Esophagus squamous epithelium (tissue), 5 donors: ENCODE measurements at regions not wholly inside any gene's neighbourhood (a gene's known extent, or its start where the extent isn't known, plus 50 kb on each side); places are given as distances from the start of the nearest gene placed in this dataset.
"Not testable (repeated sequence)": the region's sequence is repeated elsewhere in the genome, so short reads cannot be mapped to it uniquely, and the experiment has no call there.

Experiments used
- DNase-seq: peaks from one replicate; lab custom pipeline; 2025; lab: John Stamatoyannopoulos, UW
- H3K27ac ChIP-seq, 4 donors: fragments of 200-600 bp; sonication (generic); one replicate each; pipeline ENCODE4 v1.5.1; 2016 to 2019; ENCODE audit warnings: mild to moderate bottlenecking in 1 of 4
- H3K27me3 ChIP-seq, 4 donors: fragments of 200-600 bp; sonication (generic); 1 replicate in 3 of 4; 2 replicates in 1 of 4; pipeline versions ENCODE4 v1.5.1 to v1.6.0; 2017 to 2021; ENCODE audit warnings: antibody characterized with exemption in 1 of 4
- H3K36me3 ChIP-seq, 3 donors: fragments of 200-600 bp; sonication (generic); one replicate each; pipeline ENCODE4 v1.5.1; 2016 to 2019
- H3K4me1 ChIP-seq, 3 donors: fragments of 200-600 bp; sonication (generic); one replicate each; pipeline ENCODE4 v1.5.1; 2017 to 2019
- H3K4me3 ChIP-seq, 4 donors: fragments of 200-600 bp; sonication (generic); 1 replicate in 3 of 4; 2 replicates in 1 of 4; pipeline ENCODE4 v1.5.1; 2016 to 2019; ENCODE audit warnings: mild to moderate bottlenecking in 2 of 4, moderate library complexity in 1 of 4
- H3K9me3 ChIP-seq, 3 donors: fragments of 200-600 bp; sonication (generic); one replicate each; pipeline ENCODE4 v1.5.1; 2016 to 2019
- CTCF ChIP-seq, 6 experiments: fragments of 450-650 bp in 4 of 6; fragments of 200-600 bp in 2 of 6; sonication (generic) in 2 of 6; IDR thresholded peaks; one replicate each; pipeline ENCODE4 v1.5.1; 2016 to 2019; ENCODE audit warnings: antibody characterized with exemption in 6 of 6, mild to moderate bottlenecking in 4 of 6, moderate library complexity in 4 of 6
- POLR2A ChIP-seq, 4 donors: fragments of 450-650 bp; IDR thresholded peaks; one replicate each; pipeline ENCODE4 v1.6.1; 2017; ENCODE audit warnings: antibody characterized with exemption in 4 of 4, mild to moderate bottlenecking in 4 of 4, moderate library complexity in 3 of 4
- WGBS, 2 donors: methylation state at CpG; one replicate each; pipeline ENCODE4 v1.1.5; 2018; 5-methylcytosine and 5-hydroxymethylcytosine counted together
- intact Hi-C: fragments of 100-400 bp; cut with DNase I; formaldehyde crosslinking; loops from one replicate; pipeline ENCODE4 v1.15.0; 2022
- donor health status: DM: yes; HTN: yes; CAD: no.

- H3K9me3 ChIP-seq = no peaks in the 10 kb centered on the region
- WGBS, 2 donors = 78% methylated on average over 3 of the region's 4 CpGs; no CpG with 5 or more reads in 1 of the 2 donors
- H3K27ac ChIP-seq = no peak overlapping the region
- intact Hi-C loops = no loop called here
- H3K4me1 ChIP-seq = no peaks in the 10 kb centered on the region
- no peaks in the 10 kb centered on the region for H3K27me3 ChIP-seq
- no peak for TF ChIP-seq POLR2A (IDR thresholded peaks at IDR 0.05)
- TF ChIP-seq CTCF (IDR thresholded peaks at IDR 0.05) = no peak
- H3K4me3 ChIP-seq = no peak overlapping the region
- DNase-seq = no peak
- H3K36me3 ChIP-seq = no peaks in the 10 kb centered on the region
Measured at GRCh38 chr1:102120910-102121309, 124.2 kb upstream of the OLFM3 start.

- Histone ChIP-seq H3K36me3 (no peaks in the 10 kb centered on the region), H3K27ac (no peak overlapping the region), H3K4me3 (no peak overlapping the region), H3K9me3 (no peaks in the 10 kb centered on the region), H3K27me3 (no peaks in the 10 kb centered on the region), H3K4me1 (no peaks in the 10 kb centered on the region)
- TF ChIP-seq POLR2A (IDR thresholded peaks at IDR 0.05) (no peak), CTCF (IDR thresholded peaks at IDR 0.05) (no peak)
- intact Hi-C loops = no loop called here
- 40 to 56% methylated on average over 3 of the region's 3 CpGs for WGBS, 2 donors
- no peak for DNase-seq
Measured at GRCh38 chr1:102118150-102118549, 121.4 kb upstream of the OLFM3 start.

- Histone ChIP-seq H3K4me3 (no peak overlapping the region), H3K36me3 (no peaks in the 10 kb centered on the region), H3K27ac (no peak overlapping the region), H3K9me3 (peaks cover 0 to 9% (median 0%) of the 10 kb centered on the region in 3 donors), H3K4me1 (no peaks in the 10 kb centered on the region), H3K27me3 (no peaks in the 10 kb centered on the region)
- DNase-seq = no peak
- intact Hi-C loops = no loop called here
- 66 to 87% methylated on average over 3 of the region's 3 CpGs for WGBS, 2 donors
- TF ChIP-seq POLR2A (IDR thresholded peaks at IDR 0.05) (no peak), CTCF (IDR thresholded peaks at IDR 0.05) (no peak)
Measured at GRCh38 chr1:102110586-102110985, 113.9 kb upstream of the OLFM3 start.

- WGBS, 2 donors = 55 to 59% methylated on average over 2 of the region's 2 CpGs
- H3K4me3 ChIP-seq, H3K4me1 ChIP-seq, H3K9me3 ChIP-seq, H3K27me3 ChIP-seq, H3K36me3 ChIP-seq, intact Hi-C loops, H3K27ac ChIP-seq, DNase-seq: not testable (repeated sequence)
Measured at GRCh38 chr1:102109493-102109892, 112.8 kb upstream of the OLFM3 start.

- no peak overlapping the region for H3K27ac ChIP-seq
- H3K27me3 ChIP-seq = no peaks in the 10 kb centered on the region
- intact Hi-C loops = no loop called here
- no peak for DNase-seq
- no peak overlapping the region for H3K4me3 ChIP-seq
- no peak for TF ChIP-seq CTCF (IDR thresholded peaks at IDR 0.05)
- TF ChIP-seq POLR2A (IDR thresholded peaks at IDR 0.05) = no peak
- WGBS, 2 donors = 50 to 64% methylated on average over 3 of the region's 3 CpGs
- peaks cover 0 to 9% (median 0%) of the 10 kb centered on the region in 3 donors for H3K9me3 ChIP-seq
- H3K4me1 ChIP-seq = no peaks in the 10 kb centered on the region
- no peaks in the 10 kb centered on the region for H3K36me3 ChIP-seq
Measured at GRCh38 chr1:102107441-102107840, 110.7 kb upstream of the OLFM3 start.

GRCh38 chr1:102105931-102106550 is 109.3 kb upstream of the OLFM3 start:
- TF ChIP-seq CTCF (IDR thresholded peaks at IDR 0.05) = no peak
- TF ChIP-seq POLR2A (IDR thresholded peaks at IDR 0.05) = no peak
- Histone ChIP-seq H3K36me3 (no peaks in the 10 kb centered on the region), H3K4me1 (no peaks in the 10 kb centered on the region), H3K9me3 (peaks cover 0 to 9% (median 0%) of the 10 kb centered on the region in 3 donors), H3K27me3 (no peaks in the 10 kb centered on the region), H3K27ac (no peak overlapping the region), H3K4me3 (no peak overlapping the region)
- DNase-seq = no peak
- WGBS, 2 donors = 28 to 34% methylated on average over 3 of the region's 3 CpGs
- intact Hi-C loops = no loop called here
